ENCODE measurements at regions not wholly inside any gene's neighbourhood (a gene's known extent, or its start where the extent isn't known, plus 50 kb on each side); places are given as distances from the start of the nearest gene placed in this dataset.

GRCh38 chr1:157277913-157278312 is 139.7 kb upstream of the ETV3 start:
- H3K27ac ChIP-seq (ENCODE audit: low read depth, low read length), result no peak overlapping the region
- no peak overlapping the region for H3K4me2 ChIP-seq (ENCODE audit: low read length)
- no peaks in the 10 kb centered on the region for H3K9me2 ChIP-seq (ENCODE audit: insufficient read depth)
- BruUV-seq (replicated peaks), result no TSS peak
- CTCF ChIA-PET, result no interaction called here
- H3K4me3 ChIP-seq (replicated peaks in 1 of 2; ENCODE audit: low read depth in 1 of 2, low read length in 2 of 2), result no peak overlapping the region
- RAD21 ChIA-PET (ENCODE audit: low non-redundant PET in 1 of 2, low total read pairs in 2 of 2, uncharacterized antibody in 2 of 2, unreplicated experiment in 2 of 2), result no interaction called here
- peaks cover 59% of the 10 kb centered on the region for H3K27me3 ChIP-seq (ENCODE audit: insufficient read depth, low read length)
- no peak for DNase-seq (ENCODE audit: low read depth, low spot score)
- no peak for ATAC-seq
- no peaks in the 10 kb centered on the region for H3K4me1 ChIP-seq (ENCODE audit: control insufficient read depth in 1 of 2, insufficient read depth in 2 of 2, low read length in 2 of 2)
- intact Hi-C loops (cut with micrococcal nuclease), result no loop called here
- H3K36me3 ChIP-seq (ENCODE audit: control insufficient read depth in 1 of 2, insufficient read depth in 2 of 2, low read length in 2 of 2), result no peaks in the 10 kb centered on the region
- H4K20me1 ChIP-seq (ENCODE audit: insufficient read depth), result no peaks in the 10 kb centered on the region
- TF ChIP-seq SRF (IDR thresholded peaks at IDR 0.05; ENCODE audit: low read depth), result no peak
- TF ChIP-seq YY1 (IDR thresholded peaks at IDR 0.05; ENCODE audit: extremely low read depth, insufficient replicate concordance, low read depth, low read length), result no peak
- TF ChIP-seq ZBTB33 (IDR thresholded peaks at IDR 0.05; ENCODE audit: extremely low read depth, insufficient replicate concordance, low read length), result no peak
- TF ChIP-seq FOSL1 (IDR thresholded peaks at IDR 0.05; ENCODE audit: low read depth), result no peak
- no peak for TF ChIP-seq REST (IDR thresholded peaks at IDR 0.05; ENCODE audit: low read depth)
- no peak for TF ChIP-seq ZNF274 (IDR thresholded peaks at IDR 0.05; ENCODE audit: low read depth, low read length)
- no peak for TF ChIP-seq RAD21 (IDR thresholded peaks at IDR 0.05; ENCODE audit: low read depth)
- no peak for TF ChIP-seq ATF3 (IDR thresholded peaks at IDR 0.05)
- no peak for TF ChIP-seq CBX3 (IDR thresholded peaks at IDR 0.05; ENCODE audit: low read depth)
- TF ChIP-seq POLR2AphosphoS5 (IDR thresholded peaks at IDR 0.05; ENCODE audit: low read depth, low read length), result no peak
- TF ChIP-seq EZH2 (IDR thresholded peaks at IDR 0.05), result no peak
- TF ChIP-seq SIN3A (IDR thresholded peaks at IDR 0.05; ENCODE audit: low read depth), result no peak
- no peak for TF ChIP-seq CEBPB (IDR thresholded peaks at IDR 0.05; ENCODE audit: low read depth)
- TF ChIP-seq ZFX (IDR thresholded peaks at IDR 0.05), result no peak
- no peak for TF ChIP-seq EZH2phosphoT487 (IDR thresholded peaks at IDR 0.05; ENCODE audit: borderline replicate concordance)
- no peaks in the 10 kb centered on the region for H3K9me3 ChIP-seq (ENCODE audit: control insufficient read depth in 1 of 2, insufficient read depth in 1 of 2, low read depth in 1 of 2, low read length in 2 of 2)
- no peaks in the 10 kb centered on the region for H3K79me2 ChIP-seq (ENCODE audit: insufficient read depth, low read length)
- H2AFZ ChIP-seq (ENCODE audit: low read depth, low read length, poor library complexity, severe bottlenecking), result no peak overlapping the region
- POLR2A ChIA-PET, result no interaction called here
- no peak overlapping the region for H3K9ac ChIP-seq (ENCODE audit: low read length)
